Coronary artery (tissue), 2 donors: ENCODE measurements at regions not wholly inside any gene's neighbourhood (a gene's known extent, or its start where the extent isn't known, plus 50 kb on each side); places are given as distances from the start of the nearest gene placed in this dataset.
A peak's percentile ranks its signal among the peaks of the same experiment; 100 is the strongest.

ENCODE experiments used
- DNase-seq: peaks from one replicate; pipeline ENCODE4 v3.0.0-alpha.2; 2017; ENCODE audit warnings: low spot score
- H3K27ac ChIP-seq, 2 donors: fragments of 200-600 bp; sonication (generic); one replicate each; pipeline ENCODE4 v1.5.1; 2016 to 2019
- H3K4me3 ChIP-seq: fragments of 200-600 bp; sonication (generic); 2 replicates; pipeline ENCODE4 v1.5.1; 2016; ENCODE audit warnings: mild to moderate bottlenecking, moderate library complexity
- CTCF ChIP-seq: fragments of 200-600 bp; sonication (generic); IDR thresholded peaks from one replicate; pipeline ENCODE4 v1.5.1; 2019; ENCODE audit warnings: antibody characterized with exemption

- DNase-seq = no peak
- no peak for TF ChIP-seq CTCF
- no peak overlapping the region for H3K4me3 ChIP-seq
- no peak overlapping the region for H3K27ac ChIP-seq
Observed at GRCh38 chr13:99058527-99059495, 80.9 kb upstream of the DOCK9 start.

GRCh38 chr13:99059498-99060075, 81.7 kb upstream of the DOCK9 start:
- H3K27ac ChIP-seq = no peak overlapping the region
- no peak overlapping the region for H3K4me3 ChIP-seq
- DNase-seq = no peak
- no peak for TF ChIP-seq CTCF

- no peak overlapping the region for H3K4me3 ChIP-seq
- no peak for DNase-seq
- TF ChIP-seq CTCF = no peak
- no peak overlapping the region for H3K27ac ChIP-seq
Observed at GRCh38 chr13:99061411-99061810, 83.5 kb upstream of the DOCK9 start.

GRCh38 chr13:99062593-99062992, 84.7 kb upstream of the DOCK9 start:
- peak overlapping the region in 1 of 2 donors; percentile 55 for H3K27ac ChIP-seq
- no peak for TF ChIP-seq CTCF
- no peak overlapping the region for H3K4me3 ChIP-seq
- DNase-seq = no peak

GRCh38 chr13:99063178-99063577, 85.3 kb upstream of the DOCK9 start:
- DNase-seq = no peak
- H3K4me3 ChIP-seq = no peak overlapping the region
- H3K27ac ChIP-seq = peak overlapping the region in 1 of 2 donors; percentile 45
- no peak for TF ChIP-seq CTCF

- DNase-seq = no peak
- Histone ChIP-seq H3K27ac (no peak overlapping the region), H3K4me3 (no peak overlapping the region)
- no peak for TF ChIP-seq CTCF
Observed at GRCh38 chr13:99063952-99064351, 86.1 kb upstream of the DOCK9 start.
